ENCODE measurements at regions not wholly inside any gene's neighbourhood (a gene's known extent, or its start where the extent isn't known, plus 50 kb on each side); places are given as distances from the start of the nearest gene placed in this dataset.

DNA sequence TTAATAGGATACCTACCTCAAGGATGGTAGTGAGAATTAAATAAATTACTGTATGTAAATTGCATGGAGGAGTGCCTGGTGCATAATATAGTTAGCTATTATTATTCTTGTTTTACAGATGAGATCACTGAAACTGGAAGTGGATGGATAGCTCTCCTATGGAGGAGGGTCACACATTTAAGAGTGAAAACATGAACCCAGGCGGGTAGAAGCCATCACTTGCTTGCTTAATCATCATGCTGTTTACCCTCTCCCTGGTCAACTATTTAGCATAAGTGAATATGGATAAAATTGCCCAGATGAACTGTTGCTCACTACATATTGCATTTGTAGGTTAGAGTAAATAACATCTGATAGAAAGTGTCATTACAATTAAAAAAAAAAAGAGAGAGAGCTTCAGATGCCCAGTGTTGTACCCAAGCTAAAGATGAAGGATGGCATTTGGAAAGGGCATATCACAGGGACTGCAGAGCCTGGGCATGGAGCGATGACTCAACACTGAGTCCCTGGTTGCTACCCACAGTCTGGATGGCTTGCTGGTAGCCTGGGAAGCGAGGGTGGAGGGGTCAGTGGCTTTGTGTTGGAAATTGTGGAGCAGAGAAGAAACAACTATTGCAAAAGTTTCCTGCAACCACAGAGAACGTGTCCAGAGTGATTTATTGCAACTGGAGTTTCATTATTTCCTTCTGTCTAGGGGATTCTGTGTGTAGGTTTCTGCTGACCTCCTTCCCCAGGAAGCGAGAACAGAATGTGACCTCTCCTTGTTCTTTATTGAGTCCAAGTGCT lies 414.4 kb downstream of the SHISA9 start:
- no peak for DNase-seq (ENCODE audit: low spot score)
- TF ChIP-seq, protein P1, sequence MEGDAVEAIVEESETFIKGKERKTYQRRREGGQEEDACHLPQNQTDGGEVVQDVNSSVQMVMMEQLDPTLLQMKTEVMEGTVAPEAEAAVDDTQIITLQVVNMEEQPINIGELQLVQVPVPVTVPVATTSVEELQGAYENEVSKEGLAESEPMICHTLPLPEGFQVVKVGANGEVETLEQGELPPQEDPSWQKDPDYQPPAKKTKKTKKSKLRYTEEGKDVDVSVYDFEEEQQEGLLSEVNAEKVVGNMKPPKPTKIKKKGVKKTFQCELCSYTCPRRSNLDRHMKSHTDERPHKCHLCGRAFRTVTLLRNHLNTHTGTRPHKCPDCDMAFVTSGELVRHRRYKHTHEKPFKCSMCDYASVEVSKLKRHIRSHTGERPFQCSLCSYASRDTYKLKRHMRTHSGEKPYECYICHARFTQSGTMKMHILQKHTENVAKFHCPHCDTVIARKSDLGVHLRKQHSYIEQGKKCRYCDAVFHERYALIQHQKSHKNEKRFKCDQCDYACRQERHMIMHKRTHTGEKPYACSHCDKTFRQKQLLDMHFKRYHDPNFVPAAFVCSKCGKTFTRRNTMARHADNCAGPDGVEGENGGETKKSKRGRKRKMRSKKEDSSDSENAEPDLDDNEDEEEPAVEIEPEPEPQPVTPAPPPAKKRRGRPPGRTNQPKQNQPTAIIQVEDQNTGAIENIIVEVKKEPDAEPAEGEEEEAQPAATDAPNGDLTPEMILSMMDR (IDR thresholded peaks at IDR 0.05; ENCODE audit: borderline replicate concordance, control extremely low read depth, extremely low read depth, insufficient read depth, missing control alignments) = no peak
- in situ Hi-C loops (cut with MboI; ENCODE audit: low sequenced_read_pairs, unreplicated experiment) = no loop called here

DNA sequence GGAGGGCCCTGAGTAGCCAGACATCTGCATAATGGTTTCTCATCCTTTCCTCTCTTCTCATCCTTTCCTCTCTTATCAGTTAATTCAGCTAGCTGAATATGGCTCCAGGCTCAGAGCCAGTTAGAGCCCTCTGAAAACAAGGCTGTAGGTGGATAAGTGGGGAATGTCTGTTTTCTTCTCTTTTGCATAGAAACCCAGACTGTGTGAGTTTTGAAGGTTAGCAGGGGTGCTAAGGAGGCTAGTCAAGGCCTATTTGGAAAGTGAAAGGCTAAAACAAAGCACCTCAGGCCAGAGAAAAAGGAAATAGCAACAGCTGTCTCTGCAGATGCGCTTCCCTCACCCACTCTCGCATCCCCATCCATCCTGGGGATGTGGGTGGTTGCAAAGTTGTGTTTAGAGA lies 420.9 kb downstream of the SHISA9 start:
- TF ChIP-seq, protein P1 (IDR thresholded peaks at IDR 0.05; ENCODE audit: borderline replicate concordance, control extremely low read depth, extremely low read depth, insufficient read depth, missing control alignments) = no peak
- in situ Hi-C loops (cut with MboI; ENCODE audit: low sequenced_read_pairs, unreplicated experiment) = no loop called here
- peak; percentile 38 for DNase-seq (ENCODE audit: low spot score)

- DNase-seq (ENCODE audit: low spot score) = no peak
- in situ Hi-C loops (cut with MboI; ENCODE audit: low sequenced_read_pairs, unreplicated experiment) = no loop called here
- TF ChIP-seq, protein P1 (IDR thresholded peaks at IDR 0.05; ENCODE audit: borderline replicate concordance, control extremely low read depth, extremely low read depth, insufficient read depth, missing control alignments) = no peak
These were observed 423.5 kb downstream of the SHISA9 start for GRCh38 chr16:13324851-13325250.

DNA sequence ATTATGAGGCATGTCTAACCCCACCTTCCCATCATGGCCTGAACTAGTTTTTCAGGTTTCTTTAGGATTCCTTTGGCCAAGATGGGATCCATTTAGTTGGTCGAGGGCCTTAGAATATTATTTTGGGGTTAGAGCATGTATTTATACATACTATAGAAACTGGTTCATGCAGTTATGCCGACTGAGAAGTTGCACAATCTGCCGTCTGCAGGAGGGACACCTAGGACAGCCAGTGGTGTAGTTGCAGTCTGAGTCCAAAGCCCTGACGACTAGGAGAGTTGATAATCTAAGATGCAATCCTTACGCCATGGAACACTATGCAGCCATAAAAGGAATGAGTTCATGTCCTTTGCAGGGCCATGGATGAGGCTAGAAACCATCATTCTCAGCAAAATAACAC lies 424.0 kb downstream of the SHISA9 start:
- in situ Hi-C loops (cut with MboI; ENCODE audit: low sequenced_read_pairs, unreplicated experiment) = no loop called here
- no peak for DNase-seq (ENCODE audit: low spot score)

DNA sequence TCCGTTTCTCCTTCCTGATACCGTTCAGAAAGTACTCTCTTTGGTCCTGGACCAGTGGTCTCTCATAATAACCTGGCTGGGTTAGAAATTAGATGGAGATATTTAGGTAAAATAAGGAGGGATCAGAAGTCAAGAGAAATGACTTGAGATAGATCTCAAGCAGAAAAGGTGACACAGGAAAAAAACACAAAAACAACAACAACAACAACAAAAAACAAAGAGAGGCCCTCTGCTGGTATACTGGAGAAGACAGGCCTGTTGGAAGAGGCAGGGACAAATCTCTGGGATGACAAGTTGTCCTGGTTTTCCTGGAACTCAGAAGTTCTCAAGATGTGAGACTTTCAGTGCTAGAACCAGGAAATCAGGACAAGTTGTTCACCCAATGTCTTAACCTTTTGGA lies 430.5 kb downstream of the SHISA9 start:
- no peak for DNase-seq (ENCODE audit: low spot score)
- in situ Hi-C loops (cut with MboI; ENCODE audit: low sequenced_read_pairs, unreplicated experiment) = no loop called here
- TF ChIP-seq, protein P1 (IDR thresholded peaks at IDR 0.05; ENCODE audit: borderline replicate concordance, control extremely low read depth, extremely low read depth, insufficient read depth, missing control alignments) = no peak

More for the DNA sequence above, 424.0 kb downstream of the SHISA9 start:
- TF ChIP-seq, protein P1 (IDR thresholded peaks at IDR 0.05; ENCODE audit: borderline replicate concordance, control extremely low read depth, extremely low read depth, insufficient read depth, missing control alignments) = no peak

- DNase-seq (ENCODE audit: low spot score) = no peak
- in situ Hi-C loops (cut with MboI; ENCODE audit: low sequenced_read_pairs, unreplicated experiment) = no loop called here
- TF ChIP-seq, protein P1 (IDR thresholded peaks at IDR 0.05; ENCODE audit: borderline replicate concordance, control extremely low read depth, extremely low read depth, insufficient read depth, missing control alignments) = no peak
These were observed 431.4 kb downstream of the SHISA9 start for GRCh38 chr16:13332713-13333255.
